ENCODE measurements at regions not wholly inside any gene's neighbourhood (a gene's known extent, or its start where the extent isn't known, plus 50 kb on each side); places are given as distances from the start of the nearest gene placed in this dataset.

GRCh38 chr2:116949249-116949648 lies 865.2 kb upstream of the DDX18 start:
- TF ChIP-seq CTCF (IDR thresholded peaks at IDR 0.05; ENCODE audit: low read depth, low read length, missing control alignments), result no peak
- H3K27me3 ChIP-seq (replicated peaks), result no peaks in the 10 kb centered on the region
- no peak overlapping the region for H3K27ac ChIP-seq
- in situ Hi-C loops (cut with HindIII; ENCODE audit: low pct_ligation_motif_present, low sequenced_read_pairs), result no loop called here
- DNase-seq, result no peak
- H3K36me3 ChIP-seq (replicated peaks), result no peaks in the 10 kb centered on the region
- no peak overlapping the region for H3K4me3 ChIP-seq (ENCODE audit: low read depth, low read length)

- DNase-seq, result no peak
- TF ChIP-seq CTCF (IDR thresholded peaks at IDR 0.05; ENCODE audit: low read depth, low read length, missing control alignments), result no peak
- in situ Hi-C loops (cut with HindIII; ENCODE audit: low pct_ligation_motif_present, low sequenced_read_pairs), result no loop called here
These were observed 862.2 kb upstream of the DDX18 start for GRCh38 chr2:116952254-116952653.

GRCh38 chr2:116955646-116956045 lies 858.8 kb upstream of the DDX18 start:
- no peak for DNase-seq
- Histone ChIP-seq H3K27me3 (replicated peaks) (no peaks in the 10 kb centered on the region), H3K27ac (no peak overlapping the region), H3K4me3 (ENCODE audit: low read depth, low read length) (no peak overlapping the region), H3K36me3 (replicated peaks) (no peaks in the 10 kb centered on the region)
- no peak for TF ChIP-seq CTCF (IDR thresholded peaks at IDR 0.05; ENCODE audit: low read depth, low read length, missing control alignments)
- in situ Hi-C loops (cut with HindIII; ENCODE audit: low pct_ligation_motif_present, low sequenced_read_pairs), result no loop called here

More at GRCh38 chr2:116952254-116952653, 862.2 kb upstream of the DDX18 start:
- Histone ChIP-seq H3K27ac (no peak overlapping the region), H3K27me3 (replicated peaks) (no peaks in the 10 kb centered on the region), H3K36me3 (replicated peaks) (no peaks in the 10 kb centered on the region), H3K4me3 (ENCODE audit: low read depth, low read length) (no peak overlapping the region)

- no peak for TF ChIP-seq CTCF (IDR thresholded peaks at IDR 0.05; ENCODE audit: low read depth, low read length, missing control alignments)
- in situ Hi-C loops (cut with HindIII; ENCODE audit: low pct_ligation_motif_present, low sequenced_read_pairs), result no loop called here
These were observed 838.9 kb upstream of the DDX18 start for GRCh38 chr2:116975608-116976007.

GRCh38 chr2:116979916-116980764 lies 834.4 kb upstream of the DDX18 start:
- H3K27ac ChIP-seq, result no peak overlapping the region
- no peak for TF ChIP-seq CTCF (IDR thresholded peaks at IDR 0.05; ENCODE audit: low read depth, low read length, missing control alignments)
- no peaks in the 10 kb centered on the region for H3K36me3 ChIP-seq (replicated peaks)
- in situ Hi-C loops (cut with HindIII; ENCODE audit: low pct_ligation_motif_present, low sequenced_read_pairs), result no loop called here
- DNase-seq, result no peak
- H3K4me3 ChIP-seq (ENCODE audit: low read depth, low read length), result no peak overlapping the region
- no peaks in the 10 kb centered on the region for H3K27me3 ChIP-seq (replicated peaks)

More at GRCh38 chr2:116975608-116976007, 838.9 kb upstream of the DDX18 start:
- Histone ChIP-seq H3K27me3 (replicated peaks) (no peaks in the 10 kb centered on the region), H3K27ac (no peak overlapping the region), H3K4me3 (ENCODE audit: low read depth, low read length) (no peak overlapping the region), H3K36me3 (replicated peaks) (no peaks in the 10 kb centered on the region)
- no peak for DNase-seq

Data from brain microvascular endothelial cell (primary cell).